Common myeloid progenitor, CD34-positive (primary cell): ENCODE measurements at regions not wholly inside any gene's neighbourhood (a gene's known extent, or its start where the extent isn't known, plus 50 kb on each side); places are given as distances from the start of the nearest gene placed in this dataset.
"Not testable (repeated sequence)": the region's sequence is repeated elsewhere in the genome, so short reads cannot be mapped to it uniquely, and the experiment has no call there.

Source experiments
- CTCF ChIA-PET: fragments of 350-600 bp; sonication (Branson Sonifier 250); formaldehyde crosslinking; loops from one replicate; lab custom pipeline; 2021; ENCODE audit warnings: antibody characterized with exemption; lab: Charles Lee
- POLR2A ChIA-PET: fragments of 350-600 bp; sonication (Branson Sonifier 250); formaldehyde crosslinking; loops from one replicate; lab custom pipeline; 2021; ENCODE audit warnings: antibody characterized with exemption; lab: Charles Lee
- DNase-seq, 3 donors: peaks; one replicate each; pipeline versions ENCODE4 v3.0.0 to v3.0.0-alpha.2; 2013
- H3K27ac ChIP-seq, 2 experiments: 1 replicate in 1 of 2; 2 replicates in 1 of 2; pipeline ENCODE4 v1.7.0; 2013; ENCODE audit warnings: inconsistent platforms in 2 of 2, low read length in 2 of 2, mild to moderate bottlenecking in 2 of 2, low read depth in 1 of 2, moderate library complexity in 1 of 2; ENCODE audit not compliant: severe bottlenecking in 2 of 2, insufficient read depth in 1 of 2, poor library complexity in 1 of 2
- H3K27me3 ChIP-seq, 5 experiments: replicated peaks in 2 of 5; 1 replicate in 3 of 5; 2 replicates in 2 of 5; pipeline versions ENCODE4 v1.6.1 to v1.7.0; 2013; ENCODE audit warnings: low read length in 4 of 5, mild to moderate bottlenecking in 2 of 5, moderate library complexity in 2 of 5, inconsistent platforms in 1 of 5; ENCODE audit not compliant: insufficient read depth in 5 of 5, control insufficient read depth in 4 of 5
- H3K36me3 ChIP-seq, 4 experiments: 1 replicate in 2 of 4; 2 replicates in 2 of 4; pipeline versions ENCODE4 v1.6.1 to v1.7.0; 2013; ENCODE audit warnings: low read length in 3 of 4, control low read depth in 1 of 4, mild to moderate bottlenecking in 1 of 4; ENCODE audit not compliant: control insufficient read depth in 4 of 4, insufficient read depth in 4 of 4
- H3K4me1 ChIP-seq, 4 experiments: 1 replicate in 3 of 4; 2 replicates in 1 of 4; pipeline versions ENCODE4 v1.6.1 to v1.7.1; 2013; ENCODE audit warnings: low read length in 3 of 4, mild to moderate bottlenecking in 3 of 4, control low read depth in 1 of 4, inconsistent platforms in 1 of 4, moderate library complexity in 1 of 4; ENCODE audit not compliant: control insufficient read depth in 4 of 4, insufficient read depth in 4 of 4; ENCODE audit errors: control extremely low read depth in 1 of 4
- H3K4me3 ChIP-seq, 7 experiments: 1 replicate in 4 of 7; 2 replicates in 3 of 7; pipeline versions ENCODE4 v1.5.1 to v1.7.0; 2013; ENCODE audit warnings: mild to moderate bottlenecking in 7 of 7, low read length in 6 of 7, moderate library complexity in 6 of 7, inconsistent platforms in 2 of 7, low read depth in 2 of 7, control low read depth in 1 of 7; ENCODE audit not compliant: insufficient read depth in 4 of 7, control insufficient read depth in 1 of 7; ENCODE audit errors: extremely low read depth in 1 of 7
- H3K9me3 ChIP-seq, 5 experiments: 1 replicate in 4 of 5; 2 replicates in 1 of 5; pipeline versions ENCODE4 v1.6.1 to v1.7.1; 2013; ENCODE audit warnings: low read length in 4 of 5, mild to moderate bottlenecking in 2 of 5, inconsistent platforms in 1 of 5, low read depth in 1 of 5, moderate library complexity in 1 of 5; ENCODE audit not compliant: control insufficient read depth in 4 of 5, insufficient read depth in 2 of 5; ENCODE audit errors: control extremely low read depth in 1 of 5
- WGBS: methylation state at CpG from one replicate; pipeline ENCODE4 v1.1.5; 2013; ENCODE audit not compliant: insufficient coverage; 5-methylcytosine and 5-hydroxymethylcytosine counted together

DNA sequence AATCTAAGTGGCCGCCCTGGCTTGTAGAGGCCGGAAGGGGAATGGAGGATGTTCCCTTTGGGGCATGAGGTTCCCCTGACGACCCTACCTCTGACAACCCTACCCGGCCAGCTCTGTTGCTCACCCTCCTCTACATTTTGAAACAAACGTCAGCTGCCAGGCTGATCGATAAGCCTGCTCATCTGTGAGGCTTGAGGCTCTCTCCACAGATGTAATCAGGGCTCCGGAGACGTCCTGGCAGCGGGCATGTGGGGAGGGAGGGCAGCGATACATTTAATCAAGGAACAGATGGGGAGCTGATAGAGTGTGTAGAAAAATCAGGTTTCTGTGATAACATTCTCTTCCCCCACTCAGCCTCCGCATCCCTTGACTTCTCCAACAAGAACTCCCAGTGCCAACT lies 212.3 kb upstream of the SDK2 start:
- DNase-seq, result no peak
- H3K4me1 ChIP-seq, result peaks cover 0 to under 1% (median under 1%) of the 10 kb centered on the region in 4 experiments
- H3K9me3 ChIP-seq, result peaks cover 0 to 4% (median 0%) of the 10 kb centered on the region in 5 experiments
- no peak overlapping the region for H3K27ac ChIP-seq
- WGBS, result 98% methylated on average over 6 of the region's 11 CpGs
- H3K27me3 ChIP-seq, result no peaks in the 10 kb centered on the region
- CTCF ChIA-PET, result no interaction called here
- no peak overlapping the region for H3K4me3 ChIP-seq
- POLR2A ChIA-PET, result no interaction called here
- no peaks in the 10 kb centered on the region for H3K36me3 ChIP-seq

DNA sequence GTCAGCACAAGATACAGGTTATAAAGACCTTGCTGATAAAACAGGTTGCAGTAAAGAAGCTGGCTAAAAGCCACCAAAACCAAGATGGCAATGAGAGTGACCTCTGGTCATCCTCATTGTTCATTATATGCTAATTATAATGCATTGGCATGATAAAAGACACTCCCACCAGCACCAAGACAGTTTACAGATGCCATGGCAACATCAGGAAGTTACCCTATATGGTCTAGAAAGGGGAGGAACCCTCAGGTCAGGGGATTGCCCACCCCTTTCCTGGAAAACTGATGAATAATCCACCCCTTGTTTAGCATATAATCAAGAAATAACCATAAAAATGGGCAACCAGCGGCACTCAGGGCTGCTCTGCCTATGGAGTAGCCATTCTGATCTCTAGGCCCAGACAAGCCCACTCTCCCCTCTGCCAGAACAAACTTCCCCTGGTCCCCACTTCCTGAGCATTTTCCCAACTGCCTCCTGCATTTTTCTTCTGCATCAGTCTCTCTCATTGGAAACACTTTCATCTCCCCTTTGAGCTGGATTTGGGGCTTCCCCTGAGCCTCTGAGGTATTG lies 215.3 kb upstream of the SDK2 start:
- H3K4me3 ChIP-seq, H3K36me3 ChIP-seq, H3K27me3 ChIP-seq, DNase-seq, H3K27ac ChIP-seq, CTCF ChIA-PET, POLR2A ChIA-PET, H3K4me1 ChIP-seq, H3K9me3 ChIP-seq: not testable (repeated sequence)
- 100% methylated on average over 1 of the region's 1 CpG for WGBS

DNA sequence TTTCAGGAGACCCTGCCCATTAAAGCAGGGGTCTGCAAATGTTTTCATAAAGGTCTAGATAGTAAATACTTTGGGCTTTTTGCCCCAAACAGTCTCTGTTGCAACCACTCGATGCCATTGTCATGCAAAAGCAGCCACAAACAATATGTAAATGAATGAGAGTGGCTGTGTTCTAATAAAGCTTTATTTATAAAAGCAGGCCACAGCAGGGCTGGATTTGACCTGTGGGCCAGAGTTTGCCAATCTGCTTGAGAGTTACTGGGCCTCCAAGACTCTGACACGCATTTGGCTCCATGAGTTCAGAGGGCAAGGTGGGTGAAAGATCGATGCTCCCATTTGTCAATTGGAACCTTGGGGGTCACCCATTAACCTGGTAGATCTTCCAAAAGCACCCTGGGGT lies 217.3 kb upstream of the SDK2 start:
- Histone ChIP-seq H3K4me3 (no peak overlapping the region), H3K4me1 (no peaks in the 10 kb centered on the region), H3K36me3 (no peaks in the 10 kb centered on the region), H3K27ac (no peak overlapping the region), H3K27me3 (no peaks in the 10 kb centered on the region), H3K9me3 (no peaks in the 10 kb centered on the region)
- WGBS, result 96% methylated on average over 3 of the region's 3 CpGs
- ChIA-PET CTCF (no interaction called here), POLR2A (no interaction called here)
- DNase-seq, result no peak

DNA sequence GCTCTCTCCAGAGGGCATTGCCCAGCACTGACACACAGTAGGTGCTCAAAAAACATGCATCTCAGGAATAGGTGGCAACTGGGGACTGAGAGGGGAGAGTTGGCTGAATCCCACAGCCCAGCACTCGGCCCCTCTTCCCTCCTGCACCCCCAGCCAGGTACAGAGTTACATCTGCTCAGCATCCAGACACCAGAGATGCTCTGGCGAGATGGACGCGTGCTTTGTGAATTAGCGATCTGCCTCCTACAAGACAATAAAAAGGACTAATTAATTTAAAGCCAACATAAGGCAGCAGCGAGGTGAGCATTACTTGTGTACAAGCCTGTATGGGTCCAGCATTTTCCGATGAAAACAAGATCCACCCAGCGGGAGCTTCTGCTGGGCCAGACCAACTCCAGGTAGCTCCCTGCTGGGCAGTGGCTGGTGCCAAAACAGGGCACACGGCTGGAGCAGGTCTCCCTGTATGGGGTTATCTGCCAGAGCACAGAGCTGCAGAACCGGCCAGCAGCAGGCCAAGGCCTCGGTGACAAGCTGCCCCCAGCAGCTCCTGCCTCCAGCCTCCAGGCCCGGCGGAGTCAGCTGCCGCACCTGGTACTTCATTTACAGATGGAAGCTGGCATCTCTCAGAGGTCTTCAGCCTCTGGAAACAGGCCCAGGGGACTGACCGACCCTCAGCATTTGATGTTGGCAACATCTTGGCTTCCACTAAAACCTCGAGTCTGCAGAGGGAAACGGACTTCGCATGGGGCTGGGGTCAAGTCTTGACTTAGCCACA lies 219.7 kb upstream of the SDK2 start:
- 94% methylated on average over 18 of the region's 18 CpGs for WGBS
- Histone ChIP-seq H3K4me1 (no peaks in the 10 kb centered on the region), H3K4me3 (no peak overlapping the region), H3K9me3 (no peaks in the 10 kb centered on the region), H3K27me3 (peaks cover 0 to 2% (median 0%) of the 10 kb centered on the region in 5 experiments), H3K36me3 (no peaks in the 10 kb centered on the region), H3K27ac (no peak overlapping the region)
- ChIA-PET POLR2A (no interaction called here), CTCF (no interaction called here)
- DNase-seq, result no peak

DNA sequence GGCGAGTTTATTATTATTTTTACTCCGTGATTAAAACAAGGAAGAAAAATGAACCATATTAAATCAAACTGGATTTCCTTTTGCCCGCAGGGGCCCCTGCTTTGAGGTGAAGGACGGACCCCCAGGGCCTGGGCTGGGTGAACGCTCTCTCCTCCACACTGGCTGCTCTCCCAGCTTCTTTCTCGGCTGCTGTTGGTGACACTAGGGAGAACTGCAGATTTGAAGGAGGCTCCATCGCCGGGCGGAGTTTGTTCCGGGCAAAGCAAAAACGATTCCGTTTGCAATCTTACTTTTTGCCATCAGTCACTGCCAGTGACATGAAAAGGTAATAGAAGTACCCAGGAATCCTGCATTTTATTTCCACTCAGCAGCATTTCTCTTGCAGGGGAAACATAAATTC lies 221.6 kb upstream of the SDK2 start:
- Histone ChIP-seq H3K9me3 (no peaks in the 10 kb centered on the region), H3K27me3 (peaks cover 0 to 2% (median 0%) of the 10 kb centered on the region in 5 experiments), H3K36me3 (no peaks in the 10 kb centered on the region), H3K27ac (no peak overlapping the region), H3K4me3 (no peak overlapping the region), H3K4me1 (no peaks in the 10 kb centered on the region)
- no peak for DNase-seq
- CTCF ChIA-PET, result interaction anchor here (1.3 kb wide), 1 partner anchor 8 kb away, joined by 3 read pairs; no protein-coding TSS in a partner anchor
- 93% methylated on average over 10 of the region's 12 CpGs for WGBS
- POLR2A ChIA-PET, result no interaction called here

DNA sequence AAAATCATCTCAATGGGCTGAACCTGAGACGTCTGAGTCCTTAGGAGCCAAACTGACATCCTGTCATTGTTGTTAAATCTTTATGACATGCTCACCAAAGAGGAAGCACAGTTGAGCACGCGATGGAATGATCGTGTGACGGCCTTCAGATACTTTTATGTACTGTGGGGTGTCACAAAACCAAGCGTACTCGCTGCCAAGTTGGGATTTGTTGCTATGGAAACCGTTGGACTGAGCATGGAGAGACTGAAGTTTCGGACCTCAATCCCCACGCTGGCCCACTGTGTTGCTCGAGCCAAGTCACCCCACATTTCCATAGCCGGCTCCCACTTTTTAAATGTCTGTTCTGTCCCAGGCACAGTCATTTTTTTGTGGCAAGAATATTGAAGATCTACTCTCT lies 222.8 kb upstream of the SDK2 start:
- WGBS, result 78% methylated on average over 12 of the region's 12 CpGs
- Histone ChIP-seq H3K9me3 (no peaks in the 10 kb centered on the region), H3K4me1 (no peaks in the 10 kb centered on the region)

DNA sequence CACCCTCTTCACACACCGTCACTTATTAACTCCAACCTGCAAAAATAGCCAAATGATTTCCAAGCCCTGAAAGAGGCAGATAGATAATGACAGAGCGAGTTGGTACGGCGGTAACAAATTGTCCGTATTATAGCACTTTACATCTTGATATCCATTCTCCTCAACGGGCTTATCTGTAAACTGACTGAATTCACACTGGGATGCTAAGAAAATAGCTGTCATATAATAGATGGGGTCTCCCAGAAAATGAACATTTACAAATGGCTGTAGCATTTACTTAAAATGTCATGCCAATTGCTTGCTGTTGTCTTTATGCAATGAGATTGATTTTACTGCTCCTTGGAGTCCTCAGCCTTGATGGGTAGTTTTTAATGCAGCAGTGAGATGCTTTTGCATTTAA lies 225.8 kb upstream of the SDK2 start:
- H3K4me3 ChIP-seq, result no peak overlapping the region
- H3K27ac ChIP-seq, result no peak overlapping the region
- no peaks in the 10 kb centered on the region for H3K9me3 ChIP-seq
- POLR2A ChIA-PET, result no interaction called here
- 93% methylated on average over 6 of the region's 6 CpGs for WGBS
- H3K27me3 ChIP-seq, result peaks cover 0 to 6% (median 0%) of the 10 kb centered on the region in 5 experiments
- no peak for DNase-seq
- H3K36me3 ChIP-seq, result no peaks in the 10 kb centered on the region
- CTCF ChIA-PET, result no interaction called here
- H3K4me1 ChIP-seq, result no peaks in the 10 kb centered on the region

More for the DNA sequence above, 222.8 kb upstream of the SDK2 start:
- Histone ChIP-seq H3K4me3 (no peak overlapping the region), H3K27me3 (peaks cover 0 to 4% (median 0%) of the 10 kb centered on the region in 5 experiments), H3K36me3 (no peaks in the 10 kb centered on the region), H3K27ac (no peak overlapping the region)
- ChIA-PET CTCF (interaction anchor here (1.3 kb wide), 1 partner anchor 9 kb away, joined by 3 read pairs; no protein-coding TSS in a partner anchor), POLR2A (no interaction called here)
- DNase-seq, result no peak
